ENCODE measurements at regions not wholly inside any gene's neighbourhood (a gene's known extent, or its start where the extent isn't known, plus 50 kb on each side); places are given as distances from the start of the nearest gene placed in this dataset.
"Not testable (repeated sequence)": the region's sequence is repeated elsewhere in the genome, so short reads cannot be mapped to it uniquely, and the experiment has no call there.

DNA sequence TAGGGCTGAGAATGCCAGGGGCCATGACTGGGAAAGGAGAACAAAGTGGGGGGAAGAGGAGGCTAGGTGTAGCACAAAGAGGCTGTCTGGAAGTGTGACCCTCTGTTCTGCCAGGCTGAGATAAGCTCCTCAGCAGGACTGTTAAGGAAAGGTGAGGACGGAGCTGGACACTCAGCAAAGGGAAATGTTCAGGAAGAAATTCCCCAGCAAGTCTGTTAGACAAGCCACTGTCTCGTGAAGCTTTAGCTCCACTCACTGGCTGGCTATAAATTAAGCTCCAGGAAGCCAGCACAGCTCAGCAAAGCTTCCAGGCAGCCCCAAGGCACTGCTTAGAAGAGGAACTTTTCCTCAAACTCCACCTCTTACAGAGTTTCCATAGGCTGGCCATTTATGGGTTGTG is 181.2 kb upstream of the API5 start:
- no peak for DNase-seq (ENCODE audit: low read depth)

DNA sequence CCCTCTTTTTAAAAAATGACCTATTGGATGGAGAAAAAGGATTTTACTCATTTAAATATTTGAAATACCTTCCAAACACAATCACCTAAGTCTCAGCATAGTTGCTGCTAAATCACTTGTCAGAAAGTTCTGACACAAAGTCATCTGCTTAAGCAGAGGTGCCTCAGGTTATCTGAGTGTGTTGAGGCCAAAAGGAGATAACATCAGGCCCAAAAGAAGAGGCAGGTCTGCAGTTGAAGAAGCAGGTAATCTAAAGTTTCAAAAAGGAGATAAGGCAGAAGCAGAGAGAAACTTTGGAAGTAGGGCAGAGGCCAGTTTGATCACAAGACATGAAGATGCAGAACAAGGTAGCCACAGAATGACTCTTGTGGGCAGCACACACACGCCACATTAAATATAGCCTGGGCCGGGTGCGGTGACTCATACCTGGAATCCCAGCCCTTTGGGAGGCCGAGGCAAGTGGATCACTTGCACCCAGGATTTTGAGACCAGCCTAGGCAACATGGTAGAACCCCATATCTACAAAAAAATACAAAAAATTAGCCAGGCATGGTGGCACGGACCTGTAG is 175.7 kb upstream of the API5 start:
- DNase-seq (ENCODE audit: low read depth) = no peak

DNA sequence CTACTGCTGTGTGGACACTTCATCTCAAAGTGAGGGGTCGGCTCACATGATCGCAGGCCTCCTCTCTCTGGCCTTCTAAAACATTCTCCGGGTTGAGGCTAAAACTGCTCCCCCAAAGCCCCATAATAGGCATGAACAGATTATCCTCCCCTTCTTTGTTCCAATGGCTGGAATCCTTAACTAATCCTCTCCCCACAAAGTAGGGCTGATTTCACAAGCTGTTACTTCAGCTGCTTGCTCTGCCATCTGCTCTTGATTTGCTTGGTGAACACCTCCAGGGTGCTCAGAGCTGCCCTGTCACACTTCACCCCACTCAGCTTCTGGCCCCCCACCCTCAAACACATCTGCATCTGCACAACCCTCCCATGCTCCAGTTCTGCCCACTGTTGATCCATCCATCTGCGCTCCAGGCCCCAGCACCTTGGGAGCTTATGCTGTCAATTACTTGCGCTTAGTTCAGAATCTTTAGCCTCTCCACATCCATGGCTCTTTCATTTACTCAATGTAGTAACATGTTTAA is 173.1 kb upstream of the API5 start:
- DNase-seq (ENCODE audit: low read depth) = no peak

DNA sequence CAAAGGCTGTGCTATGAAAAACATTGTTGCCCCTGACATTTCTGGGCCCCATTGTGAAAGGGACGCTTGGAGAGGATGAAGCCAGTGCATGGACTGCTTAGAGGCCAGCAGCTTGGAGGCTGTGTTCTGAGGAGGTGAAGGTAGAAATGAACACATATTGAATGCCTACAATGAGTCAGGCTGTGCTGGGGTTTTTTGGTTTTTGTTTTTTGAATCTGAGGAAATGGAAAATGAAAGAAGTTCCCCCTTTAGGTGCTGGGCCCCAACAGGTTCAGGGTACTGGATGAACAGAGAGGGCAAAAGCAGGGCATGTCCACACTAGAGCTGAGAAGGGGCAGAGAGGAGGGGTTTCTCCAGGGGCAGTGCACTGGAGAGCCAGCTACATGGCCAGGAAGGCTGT is 166.1 kb upstream of the API5 start:
- no peak for DNase-seq (ENCODE audit: low read depth)

DNA sequence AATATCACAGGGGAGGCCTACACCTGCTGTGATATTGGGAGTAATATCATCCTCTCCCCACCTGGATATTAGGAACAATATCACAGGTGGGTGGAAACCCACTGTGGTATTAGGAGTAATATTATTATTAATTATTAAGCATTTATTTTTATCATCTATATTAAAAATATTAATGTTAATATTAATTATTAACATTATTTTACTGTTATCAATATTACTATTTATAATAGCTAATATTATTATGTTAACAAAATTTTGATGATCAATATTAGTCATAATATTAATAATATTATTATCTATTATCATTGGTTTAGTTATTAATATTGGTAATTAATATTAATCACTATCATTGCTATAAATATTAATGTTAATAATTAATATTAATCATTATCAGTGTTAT is 161.1 kb upstream of the API5 start:
- no peak for DNase-seq (ENCODE audit: low read depth)

DNA sequence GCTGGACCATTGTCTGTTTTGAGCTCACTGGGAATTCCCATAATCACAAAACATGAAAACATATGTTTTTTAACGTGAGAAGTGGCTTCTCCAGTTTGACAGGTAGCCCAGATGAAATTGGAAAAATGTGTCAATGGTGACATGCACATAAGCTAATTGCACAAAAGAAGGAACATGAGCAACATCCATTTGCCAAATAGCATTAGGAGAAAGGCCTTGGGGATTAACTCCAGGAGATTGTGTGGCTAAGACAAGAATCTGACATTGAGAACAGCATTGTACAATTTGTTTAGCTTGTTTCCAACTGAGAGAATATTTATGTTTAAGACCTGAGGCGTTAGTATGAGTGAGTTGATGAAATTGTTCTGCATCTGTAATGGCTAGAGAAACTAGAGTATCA is 147.0 kb upstream of the API5 start:
- no peak for DNase-seq (ENCODE audit: low read depth)

DNA sequence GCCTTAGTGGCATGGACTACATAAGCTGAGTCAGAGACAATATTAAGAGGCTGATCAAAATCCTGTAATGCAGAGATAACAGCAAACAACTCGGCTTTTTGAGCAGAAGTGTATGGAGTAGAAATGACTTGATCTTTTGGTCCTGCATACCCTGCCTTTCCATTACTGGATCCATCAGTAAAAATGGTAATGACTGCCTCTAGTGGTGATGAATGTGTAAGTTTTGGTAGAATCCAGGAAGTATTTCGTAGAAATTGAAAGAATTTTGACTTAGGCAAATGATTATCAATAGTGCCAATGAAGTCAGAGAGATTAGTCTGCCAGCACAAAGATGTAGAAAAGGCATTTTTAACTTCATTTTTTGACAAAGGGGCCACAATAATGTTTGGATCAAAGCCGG is 146.4 kb upstream of the API5 start:
- not testable (repeated sequence) for DNase-seq (ENCODE audit: low read depth)

DNA sequence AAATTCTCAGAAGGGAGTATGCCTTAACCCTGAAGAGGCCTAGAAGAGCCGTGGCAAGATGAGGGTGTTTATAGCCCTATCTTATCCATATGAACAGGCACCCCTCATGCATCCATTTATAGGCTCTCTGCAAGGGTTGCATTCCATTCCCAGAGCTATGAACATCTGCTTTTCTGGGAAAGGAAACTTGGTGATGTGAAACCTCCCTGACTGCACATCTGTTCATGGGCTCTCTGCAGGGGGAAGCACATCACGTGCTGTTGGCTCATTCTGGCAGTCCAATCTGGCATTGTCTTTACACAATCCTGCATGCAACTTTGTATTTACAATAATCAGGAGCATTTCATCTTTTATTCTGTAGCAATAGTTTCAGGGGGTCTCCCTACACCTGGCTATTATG is 143.6 kb upstream of the API5 start:
- not testable (repeated sequence) for DNase-seq (ENCODE audit: low read depth)

DNA sequence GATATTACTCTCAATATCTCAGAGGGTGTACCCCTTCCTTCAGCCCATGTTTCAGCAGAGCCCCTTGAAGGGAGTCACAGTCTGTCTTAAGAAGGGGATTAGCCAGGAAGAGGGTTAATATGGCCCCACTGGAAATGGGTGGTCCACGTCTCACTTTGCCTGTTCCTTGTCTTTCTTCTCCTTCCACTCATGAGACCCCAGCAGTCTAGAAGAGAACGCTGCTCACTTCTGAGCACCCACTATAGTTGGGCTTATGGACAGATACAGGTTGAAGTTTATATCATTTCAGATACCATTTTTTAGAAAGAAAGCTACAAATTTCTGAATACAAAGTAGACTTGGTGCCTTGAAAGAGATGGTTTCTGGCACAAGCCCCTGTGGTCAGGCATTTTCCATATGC is 139.3 kb upstream of the API5 start:
- no peak for DNase-seq (ENCODE audit: low read depth)

DNA sequence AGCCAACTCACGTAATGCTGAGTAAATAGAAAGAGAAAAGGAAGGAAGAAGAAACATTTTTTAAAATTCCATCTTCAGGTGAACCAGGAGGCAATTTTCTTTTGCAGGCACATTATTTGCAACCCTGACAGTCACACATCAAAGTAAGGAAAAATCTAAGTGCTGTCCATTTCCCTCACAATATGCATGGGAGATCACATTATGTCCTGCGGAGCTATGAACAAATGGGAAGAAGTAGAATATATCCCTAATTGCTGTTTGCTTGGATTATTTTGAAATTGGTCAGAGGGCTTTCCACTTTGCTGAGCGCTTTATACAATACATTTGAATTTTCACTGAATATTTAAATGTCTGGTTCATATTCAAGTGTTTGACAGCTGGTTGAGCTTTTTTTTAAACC is 133.8 kb upstream of the API5 start:
- no peak for DNase-seq (ENCODE audit: low read depth)

DNA sequence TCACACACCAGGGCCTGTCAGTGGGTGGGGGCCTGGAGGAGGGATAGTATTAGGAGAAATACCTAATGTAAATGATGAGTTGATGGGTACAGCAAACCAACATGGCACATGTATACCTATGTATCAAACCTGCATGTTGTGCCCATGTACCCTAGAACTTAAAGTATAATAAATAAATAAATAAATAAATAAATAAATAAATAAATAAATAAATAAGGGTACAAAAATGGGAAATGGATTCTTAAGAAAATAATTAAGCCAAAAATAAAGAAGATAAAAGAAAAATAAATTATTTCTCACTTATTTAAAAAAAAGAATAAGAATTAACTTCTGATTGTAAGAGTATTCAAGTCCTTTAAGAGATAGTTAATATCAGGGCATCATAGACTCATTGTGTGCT is 117.3 kb upstream of the API5 start:
- DNase-seq (ENCODE audit: low read depth) = not testable (repeated sequence)

DNA sequence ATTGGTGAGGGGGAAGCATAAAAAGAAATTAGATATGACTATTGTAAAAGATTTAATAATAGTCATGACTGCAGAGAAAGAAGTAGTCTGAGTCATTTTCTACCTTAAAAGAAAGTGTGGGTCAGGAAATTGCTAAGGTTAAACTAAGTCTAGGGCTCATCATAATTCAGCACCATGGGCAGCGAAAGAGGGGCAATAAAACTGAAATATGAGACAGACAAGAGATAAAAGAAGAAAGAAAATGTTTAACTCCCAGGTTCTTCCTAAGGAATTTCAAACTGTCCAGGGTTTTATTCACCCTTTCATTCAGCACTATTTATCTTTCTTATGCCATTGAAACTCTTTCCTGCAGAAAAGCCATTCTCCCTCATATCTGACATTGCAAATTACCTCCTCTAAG is 114.4 kb upstream of the API5 start:
- no peak for DNase-seq (ENCODE audit: low read depth)

DNA sequence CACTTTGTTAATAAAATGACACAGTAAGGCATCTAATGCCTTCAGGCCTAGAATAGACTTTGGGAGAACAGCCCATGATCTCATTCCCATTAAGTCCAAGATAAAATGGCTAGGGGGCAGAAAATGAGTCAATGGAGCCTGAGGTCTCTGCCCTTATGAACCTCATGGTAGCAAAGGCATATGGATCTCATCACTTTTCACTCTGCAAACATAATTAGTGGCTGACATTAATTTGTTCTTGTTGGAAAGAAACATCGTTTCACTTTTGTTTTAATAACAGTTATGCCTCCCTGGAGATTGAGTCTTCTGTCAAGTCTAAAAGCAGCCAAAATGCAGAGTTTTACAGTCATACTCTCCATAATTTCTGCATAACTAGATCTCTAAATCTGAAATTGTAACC is 111.8 kb upstream of the API5 start:
- no peak for DNase-seq (ENCODE audit: low read depth)

DNA sequence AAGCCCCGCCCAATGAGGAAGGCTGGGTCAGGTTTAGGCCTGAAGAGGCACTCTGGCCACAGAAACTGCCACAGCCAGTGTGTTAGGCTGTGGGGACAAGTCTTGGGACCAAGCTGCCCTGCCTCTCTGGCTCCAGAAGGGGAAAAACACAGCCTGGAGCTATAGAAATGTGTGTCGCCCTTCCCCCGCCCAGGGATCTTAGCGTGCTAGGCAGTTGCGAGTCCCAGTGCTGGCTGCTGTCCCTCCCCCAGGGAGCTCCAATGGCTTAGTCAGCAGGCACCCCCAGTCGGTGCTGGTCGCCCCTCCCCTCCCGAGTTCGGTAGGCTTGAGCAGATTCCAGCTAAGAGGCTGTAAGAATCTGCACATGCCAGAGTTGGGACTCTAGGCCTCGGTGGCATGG is 99.5 kb upstream of the API5 start:
- DNase-seq (ENCODE audit: low read depth) = no peak

DNA sequence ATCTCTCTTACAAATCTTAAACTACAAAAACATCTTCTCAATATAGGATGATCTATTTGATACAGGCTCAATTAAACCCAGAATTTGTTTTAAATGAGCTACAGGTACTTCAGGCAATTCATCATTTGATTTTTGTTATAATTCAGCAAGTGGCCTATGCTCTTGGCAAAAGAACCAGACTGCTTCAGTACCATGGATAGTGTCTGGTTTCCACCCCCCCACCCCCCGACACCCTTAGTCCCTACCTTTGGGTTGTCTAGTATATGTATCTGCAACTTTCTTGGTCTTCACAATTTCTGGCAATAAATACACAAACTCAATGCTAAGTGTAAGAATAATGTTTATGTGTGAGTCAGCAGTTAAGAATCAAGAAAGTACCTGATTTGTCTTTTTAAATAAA is 97.3 kb upstream of the API5 start:
- no peak for DNase-seq (ENCODE audit: low read depth)

DNA sequence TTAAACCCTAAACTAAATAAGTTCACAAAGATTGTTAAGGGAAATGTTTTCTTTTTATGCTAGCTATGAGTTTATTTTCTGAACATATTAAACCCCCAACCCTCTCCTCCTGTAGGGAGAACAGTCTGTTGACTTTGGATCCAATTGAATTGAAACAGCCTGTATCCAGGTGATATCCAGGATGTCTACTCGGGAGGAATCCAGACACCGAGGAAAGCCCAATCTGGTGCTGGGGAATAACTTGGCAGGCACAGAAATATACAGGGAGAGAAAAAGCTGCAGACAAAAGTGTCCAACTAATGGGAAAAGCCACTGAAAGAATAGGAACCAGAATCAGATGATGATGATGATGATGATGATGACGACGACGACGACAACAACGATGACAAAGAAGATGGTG is 93.9 kb upstream of the API5 start:
- DNase-seq (ENCODE audit: low read depth) = no peak

DNA sequence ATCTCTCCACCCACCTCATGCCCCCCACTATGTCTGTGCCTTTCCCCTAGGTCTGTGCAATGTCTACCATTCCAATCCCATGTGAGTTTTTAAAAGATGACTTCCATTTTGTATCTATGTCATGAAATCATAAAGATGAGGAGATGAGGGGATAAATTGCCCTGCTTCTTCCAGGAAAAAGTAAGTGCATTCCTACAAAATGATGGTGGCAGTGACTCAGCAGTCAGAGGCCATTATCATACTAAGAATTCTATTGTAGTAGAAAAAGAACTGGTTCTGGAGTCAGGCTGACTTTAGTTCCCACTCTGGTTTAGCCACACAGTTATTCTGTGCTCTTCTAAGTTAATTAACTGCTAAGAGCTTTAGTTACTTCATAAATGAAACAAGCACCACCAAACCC is 89.6 kb upstream of the API5 start:
- DNase-seq (ENCODE audit: low read depth) = no peak

DNA sequence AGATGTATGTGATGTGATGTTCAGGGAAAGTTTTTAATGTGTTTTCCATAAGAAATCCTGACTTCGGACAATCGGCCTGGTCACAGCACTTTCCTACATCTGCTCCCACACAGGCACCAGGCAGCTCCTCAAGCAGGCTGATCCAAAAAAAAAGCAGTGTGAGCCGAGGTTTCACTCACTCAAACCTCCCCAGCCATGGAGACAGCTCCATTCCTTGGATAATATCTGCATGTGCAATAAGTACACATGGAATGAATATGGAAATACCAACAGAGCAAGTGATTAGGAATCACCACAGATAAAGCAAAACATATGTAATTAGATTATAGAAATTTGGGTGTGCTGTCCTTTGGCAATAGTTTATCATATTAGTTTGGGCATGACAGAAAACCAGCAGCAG is 88.8 kb upstream of the API5 start:
- no peak for DNase-seq (ENCODE audit: low read depth)

DNA sequence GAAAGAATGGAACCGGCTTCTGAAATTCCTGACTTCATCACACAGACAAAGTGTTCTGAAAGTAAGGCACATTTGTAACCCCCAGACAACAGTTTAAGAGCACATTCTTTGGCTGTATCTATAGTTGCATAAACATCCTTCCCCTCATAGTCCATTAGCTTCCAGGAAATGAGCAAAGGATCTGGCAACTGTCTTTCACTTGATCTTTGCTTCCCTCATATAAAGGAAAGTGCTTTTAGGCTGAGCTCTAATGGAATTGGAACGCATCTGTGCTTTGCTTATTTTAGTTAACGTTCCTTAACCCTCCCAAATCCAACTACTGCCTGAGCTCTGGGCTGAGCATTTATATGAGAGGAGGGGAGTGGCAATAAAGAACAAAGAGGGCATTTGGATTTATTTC is 76.9 kb upstream of the API5 start:
- DNase-seq (ENCODE audit: low read depth) = no peak

DNA sequence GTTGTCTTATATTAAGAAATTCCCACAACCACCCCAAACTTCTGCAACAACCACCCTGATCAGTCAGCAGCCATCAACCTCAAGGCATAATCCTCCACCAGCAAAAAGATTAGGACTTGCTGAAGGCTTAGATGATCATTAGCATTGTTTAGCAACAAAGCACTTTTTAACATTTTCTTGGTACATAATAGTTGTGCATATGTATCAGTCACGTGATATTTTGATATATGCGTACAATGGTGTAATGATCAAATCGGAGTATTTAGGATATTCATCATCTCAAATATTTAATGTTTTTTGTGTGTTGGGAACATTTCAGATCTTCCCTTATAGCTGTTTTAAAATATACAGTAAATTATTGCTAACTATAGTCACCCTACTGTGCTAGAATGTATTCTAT is 73.5 kb upstream of the API5 start:
- DNase-seq (ENCODE audit: low read depth) = no peak

DNA sequence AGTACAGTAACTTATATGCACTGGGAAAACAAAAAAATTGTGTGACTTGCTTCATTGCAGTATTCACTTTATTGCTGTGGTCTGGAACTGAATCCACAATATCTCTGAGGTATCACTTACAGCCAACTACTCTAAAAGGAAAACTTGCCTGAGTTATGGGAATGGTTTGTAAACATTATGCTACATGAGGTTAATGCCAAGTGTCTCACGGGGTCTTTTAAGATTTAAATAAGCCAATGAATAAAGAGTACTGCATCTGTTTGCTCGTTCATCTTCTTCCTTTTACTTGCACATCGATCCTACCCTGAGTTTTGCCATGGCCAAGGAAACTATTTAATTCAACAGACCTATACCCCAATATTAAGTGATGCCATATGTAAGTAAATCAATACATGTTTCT is 72.0 kb upstream of the API5 start:
- no peak for DNase-seq (ENCODE audit: low read depth)

DNA sequence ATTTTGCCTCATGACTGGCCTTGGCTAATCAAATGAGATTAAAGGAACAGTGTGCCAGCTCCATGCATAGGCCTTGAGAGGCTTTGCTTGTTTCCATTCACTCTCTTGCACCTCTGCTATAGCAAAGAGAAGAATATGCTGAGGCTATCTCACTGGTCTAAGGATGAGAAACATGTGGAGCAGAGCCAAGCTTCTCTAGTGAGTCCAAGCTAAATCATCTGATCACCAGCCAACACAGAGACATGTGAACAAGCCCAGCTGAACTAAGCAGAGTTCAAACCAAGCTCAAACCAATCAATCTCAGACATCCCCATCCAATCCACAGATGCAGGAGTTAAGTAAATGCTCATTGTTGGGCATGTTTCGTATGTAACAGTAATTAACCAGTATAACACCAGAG is 69.4 kb upstream of the API5 start:
- no peak for DNase-seq (ENCODE audit: low read depth)

DNA sequence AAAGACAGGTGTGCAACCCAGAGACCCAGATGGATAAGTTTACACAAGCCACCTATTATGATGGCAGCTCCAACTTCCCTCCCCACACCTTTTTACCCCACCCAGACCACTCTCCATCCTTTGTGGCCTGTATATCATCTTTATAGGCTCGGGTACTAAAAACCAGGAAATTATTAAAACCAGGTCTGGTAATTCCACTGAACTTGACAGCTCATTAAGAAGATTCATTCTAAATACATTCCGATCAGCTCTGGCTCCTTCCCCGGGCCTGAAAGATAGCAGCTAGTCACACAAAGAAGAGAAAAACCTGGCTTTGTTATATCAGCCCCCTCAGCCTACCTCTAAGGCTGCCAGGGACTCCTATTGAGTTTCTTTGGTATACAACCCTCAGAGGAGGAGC is 67.9 kb upstream of the API5 start:
- no peak for DNase-seq (ENCODE audit: low read depth)

DNA sequence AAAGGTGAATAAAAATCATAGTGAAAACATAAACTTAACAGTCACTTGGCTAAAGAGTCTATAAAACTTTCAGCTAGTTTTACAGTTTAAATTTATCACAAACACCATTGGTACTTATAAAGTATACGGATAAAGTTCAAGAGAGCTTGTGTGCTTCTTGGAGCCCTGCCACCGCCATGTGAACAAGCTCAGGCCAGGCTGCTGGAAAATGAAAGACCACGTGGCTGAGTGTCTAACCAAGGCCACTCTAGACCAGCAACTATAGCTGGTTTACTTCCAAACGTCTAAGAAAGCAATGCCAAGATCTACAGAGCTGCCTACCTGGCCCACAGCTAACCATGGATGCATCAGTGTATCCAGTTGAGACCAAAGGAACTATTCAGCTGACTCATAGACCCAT is 66.3 kb upstream of the API5 start:
- DNase-seq (ENCODE audit: low read depth) = no peak

DNA sequence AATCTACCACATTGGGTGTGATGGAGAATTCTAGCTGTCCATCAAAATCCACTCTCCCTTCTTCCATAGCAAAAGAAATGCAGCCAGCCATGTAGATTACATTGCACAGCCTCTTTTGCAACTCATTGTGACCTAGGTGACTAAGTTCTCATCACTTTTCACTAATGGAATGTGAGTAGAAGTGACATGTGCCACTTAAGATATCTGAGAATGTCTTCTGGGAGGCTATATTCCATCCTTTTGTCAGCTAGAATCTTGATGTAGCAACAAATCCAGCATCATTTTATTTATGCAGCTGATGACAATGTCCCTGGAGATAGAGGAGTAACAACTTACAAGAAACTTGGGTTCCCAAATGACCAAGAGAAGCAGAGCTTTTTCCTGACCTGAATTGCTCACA is 61.5 kb upstream of the API5 start:
- DNase-seq (ENCODE audit: low read depth) = no peak
